HS-27A (cell line): ENCODE measurements at regions not wholly inside any gene's neighbourhood (a gene's known extent, or its start where the extent isn't known, plus 50 kb on each side); places are given as distances from the start of the nearest gene placed in this dataset.

ENCODE experiments used
- DNase-seq: peaks from one replicate; pipeline ENCODE4 v3.0.0-alpha.2; 2012; ENCODE audit warnings: low read depth, missing footprints

DNA sequence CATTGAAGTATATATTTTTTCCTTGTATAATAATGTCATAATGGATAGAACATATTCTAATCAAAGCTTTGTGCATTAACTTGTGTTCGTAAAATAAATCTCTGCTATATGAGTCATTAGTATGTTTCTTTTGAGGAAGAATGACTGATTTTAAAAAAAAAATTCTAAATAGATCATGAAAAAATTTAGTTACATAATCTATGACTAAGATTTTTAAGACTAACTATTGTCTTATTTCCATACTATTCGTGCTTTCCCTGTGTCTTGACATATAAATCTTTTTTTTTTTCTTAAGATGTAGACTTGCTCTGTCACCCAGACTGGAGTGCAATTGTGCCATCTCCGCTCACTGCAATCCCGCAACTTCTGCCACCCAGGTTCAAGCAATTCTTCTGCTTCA is 226.1 kb downstream of the DSEL start:
- no peak for DNase-seq

DNA sequence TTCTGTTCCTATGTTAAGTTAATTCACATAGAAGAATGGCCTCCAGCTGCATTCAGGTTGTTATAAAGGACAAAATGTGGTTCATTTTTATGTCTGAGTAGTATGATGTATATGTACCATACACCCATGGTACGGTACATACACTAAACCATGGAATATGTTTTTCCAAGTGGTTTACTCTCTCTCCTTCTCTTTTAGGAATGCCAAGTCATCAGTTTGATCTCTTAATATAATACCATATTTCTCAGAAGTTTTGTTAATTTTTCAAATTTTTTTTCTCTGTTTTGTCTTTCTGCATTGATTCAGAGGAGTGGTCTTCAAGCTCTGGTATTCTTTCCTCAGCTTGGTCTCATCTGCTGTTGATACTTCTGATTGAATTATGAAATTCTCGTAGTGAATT is 230.9 kb downstream of the DSEL start:
- no peak for DNase-seq

DNA sequence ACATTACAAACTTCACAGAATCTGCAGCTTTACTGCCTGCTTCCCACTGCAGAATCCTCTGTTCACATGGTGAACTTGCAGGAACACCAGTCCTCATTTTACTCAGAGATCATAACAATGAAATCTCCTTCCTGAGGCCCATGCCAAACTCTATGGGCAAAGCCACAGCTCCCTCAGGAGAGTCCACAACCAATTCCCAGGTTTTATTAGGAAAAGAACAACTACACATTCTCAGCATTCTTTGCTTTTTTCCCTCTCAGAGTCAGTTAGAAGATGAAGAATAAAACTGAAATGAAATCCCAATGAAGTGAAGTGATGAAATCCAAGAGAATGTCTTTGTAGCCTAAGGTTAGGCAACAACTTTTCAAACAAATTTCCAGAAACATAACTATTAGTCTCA is 233.7 kb downstream of the DSEL start:
- no peak for DNase-seq

DNA sequence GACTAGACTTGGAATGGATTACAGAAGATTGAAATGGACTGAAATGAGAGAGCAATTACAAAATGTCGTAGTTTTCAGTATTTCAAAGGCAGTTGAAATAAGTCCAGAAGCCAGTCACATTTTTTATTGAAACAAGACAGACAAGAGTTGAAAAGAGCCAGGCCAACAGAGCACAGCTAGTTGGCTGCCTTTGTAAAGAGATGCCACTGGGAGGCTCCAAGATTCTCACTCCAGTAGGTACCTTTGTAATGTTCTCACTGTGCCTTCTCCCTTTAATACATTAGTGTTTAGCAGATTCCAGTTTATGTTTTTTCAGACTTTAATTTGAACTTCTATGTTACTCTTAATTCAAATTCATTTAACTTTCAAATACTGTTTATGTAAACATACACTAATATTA is 234.8 kb downstream of the DSEL start:
- no peak for DNase-seq

DNA sequence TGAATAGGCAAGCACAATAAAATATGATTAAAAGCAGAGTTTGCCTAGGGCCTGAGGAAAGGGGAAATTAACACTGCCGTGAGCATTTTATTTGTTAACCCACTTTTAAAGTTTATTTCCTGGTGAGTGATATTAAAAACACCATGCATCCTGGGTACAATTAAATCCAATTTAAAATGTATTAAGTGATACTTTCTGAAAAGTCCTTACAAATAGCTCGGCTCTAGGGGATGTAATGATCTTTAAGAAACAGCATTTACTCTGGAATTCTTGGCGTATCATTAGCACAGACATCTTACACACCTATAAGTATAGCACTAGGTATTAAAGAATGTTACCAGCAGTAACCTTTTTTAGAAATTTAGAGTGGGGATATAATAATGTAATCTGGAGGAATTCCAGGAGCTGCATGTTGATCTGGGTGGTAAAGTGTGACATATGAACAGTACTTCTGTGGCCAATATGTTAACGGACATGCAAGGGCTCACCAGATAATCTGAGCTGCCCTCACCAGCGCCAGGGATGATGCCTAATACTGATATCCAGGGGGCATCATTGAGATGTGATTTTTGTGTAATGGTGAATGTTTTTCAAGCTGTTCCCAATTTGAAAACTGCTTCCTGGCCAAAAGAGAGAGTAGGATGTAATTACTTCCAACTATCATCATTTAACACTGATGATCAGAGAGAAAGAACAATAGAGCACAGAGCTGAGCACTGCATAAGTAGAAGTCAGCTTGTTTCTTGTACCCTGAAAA is 235.9 kb downstream of the DSEL start:
- DNase-seq, result no peak

DNA sequence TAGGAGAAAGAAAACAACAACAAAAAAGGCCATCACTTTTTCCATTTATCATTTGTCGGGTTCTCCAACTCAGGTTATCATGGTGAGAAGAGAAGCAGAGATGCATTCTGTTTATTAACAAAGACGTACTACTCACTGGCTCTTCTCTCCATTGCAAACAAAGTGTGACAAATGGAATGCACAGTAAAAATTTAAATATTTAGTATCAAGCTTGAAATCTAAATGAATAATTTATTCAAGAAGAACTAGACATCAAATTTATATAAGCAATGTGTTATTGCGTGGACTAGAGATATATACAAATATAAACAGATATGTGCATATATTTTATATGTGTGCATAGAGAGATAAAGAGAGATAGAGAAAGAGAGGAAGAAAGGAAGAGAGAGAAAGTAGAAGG is 236.5 kb downstream of the DSEL start:
- no peak for DNase-seq

DNA sequence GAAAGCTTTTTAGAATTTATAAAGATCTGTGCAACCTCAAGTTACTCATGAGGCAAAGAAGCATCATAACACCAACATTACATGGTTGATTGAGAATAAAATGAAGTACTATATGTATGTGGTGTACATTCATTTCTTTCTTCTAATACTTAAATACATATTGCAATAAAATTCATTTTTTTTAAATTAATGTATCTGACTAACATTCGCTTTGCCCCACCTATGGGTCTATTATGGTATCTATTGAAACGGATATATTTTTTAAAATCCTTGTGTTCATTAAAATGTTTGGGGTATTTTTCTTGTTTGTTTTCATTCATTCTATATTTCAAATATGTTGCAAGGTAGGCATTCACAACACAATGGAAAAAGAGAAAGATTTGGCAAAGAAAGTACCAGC is 237.5 kb downstream of the DSEL start:
- no peak for DNase-seq

DNA sequence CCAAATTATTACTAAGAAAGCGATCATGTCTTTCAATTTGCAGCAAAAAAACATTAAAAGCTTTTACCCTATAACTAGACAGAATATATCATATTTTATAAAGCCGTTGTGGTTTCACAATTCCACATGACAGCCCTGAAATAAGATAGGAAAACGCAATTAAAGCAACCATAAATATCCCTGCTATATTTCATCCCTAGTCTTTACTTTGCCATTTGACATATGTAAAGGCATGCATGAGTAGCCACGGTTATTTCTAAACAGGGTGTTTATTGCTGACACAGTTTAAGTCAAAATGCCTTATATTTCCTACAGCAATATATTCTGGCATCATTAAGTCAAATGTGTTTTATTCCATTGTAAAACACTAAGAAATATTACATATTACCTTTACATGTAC is 239.9 kb downstream of the DSEL start:
- no peak for DNase-seq

DNA sequence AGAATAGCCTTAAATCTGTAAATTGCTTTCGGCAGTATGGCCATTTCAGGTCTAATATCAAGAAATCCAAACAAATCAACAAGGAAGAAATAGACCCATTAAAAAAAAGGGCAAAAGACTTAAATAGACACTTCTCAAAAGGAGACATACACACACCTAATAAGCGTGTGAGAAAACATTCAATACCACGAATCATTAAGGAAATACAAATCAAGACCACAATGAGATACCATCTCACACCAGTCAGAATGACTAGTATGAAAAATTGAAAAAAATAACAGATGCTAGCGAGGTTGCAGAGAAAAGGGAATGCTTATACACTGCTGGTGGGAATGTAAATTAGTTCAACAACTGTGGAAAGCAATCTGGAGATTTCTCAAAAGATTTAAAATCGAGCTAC is 243.2 kb downstream of the DSEL start:
- no peak for DNase-seq

DNA sequence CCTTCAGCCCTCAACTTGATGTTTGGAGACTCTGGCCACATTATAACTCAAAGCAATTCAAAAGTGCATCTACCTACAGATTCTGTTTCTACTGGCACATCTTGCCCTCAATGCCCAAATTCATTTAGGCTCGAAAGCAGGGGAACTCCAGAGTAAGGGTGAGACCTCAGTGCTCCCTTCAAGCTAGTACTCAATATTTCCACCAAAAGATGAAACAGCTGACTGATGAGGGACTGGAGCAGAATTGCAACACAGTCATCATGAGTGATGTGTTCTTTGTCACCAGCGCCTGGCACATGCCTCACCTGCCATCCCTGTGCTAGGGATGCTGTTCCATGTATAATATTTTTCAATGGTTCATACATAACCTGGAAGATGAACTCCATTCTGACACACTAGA is 247.3 kb downstream of the DSEL start:
- DNase-seq, result no peak

DNA sequence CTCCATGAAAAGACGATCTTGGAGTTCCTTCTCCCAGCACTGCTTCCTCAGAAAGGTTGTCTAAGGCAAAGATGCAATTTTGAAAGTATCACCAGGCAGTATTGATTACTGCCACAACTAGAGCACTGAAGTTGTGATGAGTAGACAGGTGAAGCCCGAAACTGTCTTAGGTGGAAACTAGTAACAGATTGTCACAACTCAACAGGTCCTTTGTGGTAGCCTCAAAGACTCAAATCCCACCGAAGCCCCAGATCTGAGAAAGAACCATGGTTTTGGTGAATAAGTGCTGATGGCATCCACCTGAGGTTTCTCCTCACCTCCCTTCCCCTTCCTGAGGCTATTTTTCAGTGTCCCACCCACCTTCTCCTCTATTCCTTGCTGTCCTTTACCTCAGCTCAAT is 248.0 kb downstream of the DSEL start:
- no peak for DNase-seq

DNA sequence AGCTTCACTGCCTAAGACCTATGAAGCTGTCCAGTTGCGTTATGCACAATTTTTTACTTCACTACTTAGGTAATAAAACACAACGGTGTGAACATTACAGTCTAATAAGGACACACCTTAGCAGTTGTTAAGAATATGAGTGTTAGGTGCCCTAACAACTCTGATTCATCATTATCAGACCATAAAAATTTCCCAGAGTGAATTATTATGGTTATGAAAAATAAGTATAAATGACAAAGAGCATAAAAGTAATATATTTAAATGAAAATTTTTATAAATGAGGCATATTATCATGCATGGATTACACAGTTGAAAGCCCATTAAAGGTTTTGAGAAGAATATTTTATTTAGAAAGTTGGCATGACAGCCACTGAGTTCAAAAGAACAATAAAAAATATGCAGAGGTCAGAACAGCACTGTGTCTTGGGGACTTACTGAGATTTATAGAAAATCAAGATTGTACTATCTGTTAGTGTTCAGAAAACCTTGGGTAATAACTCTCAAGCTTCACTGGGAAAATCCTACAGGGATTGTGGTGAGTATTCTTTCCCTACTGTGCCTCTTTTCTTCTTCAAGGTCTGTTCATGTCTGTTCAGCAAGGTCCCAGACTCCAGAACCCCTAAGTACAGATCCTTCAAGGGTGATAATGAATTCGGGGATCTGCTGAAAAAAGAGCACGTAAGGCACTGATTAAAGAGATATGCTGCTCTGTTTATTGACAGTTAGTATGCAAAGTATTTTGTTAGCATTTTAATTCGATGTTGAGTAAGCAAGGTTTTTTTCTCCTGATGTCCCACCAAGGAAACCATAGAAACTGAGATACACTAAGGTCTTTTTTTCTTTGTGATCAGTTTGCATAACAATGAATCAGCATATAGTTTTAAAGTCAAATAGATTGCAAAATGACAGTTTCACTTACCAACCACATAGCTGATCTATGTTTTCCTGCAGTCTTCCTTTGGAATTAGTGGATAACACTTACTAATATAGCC is 250.0 kb downstream of the DSEL start:
- DNase-seq, result no peak

DNA sequence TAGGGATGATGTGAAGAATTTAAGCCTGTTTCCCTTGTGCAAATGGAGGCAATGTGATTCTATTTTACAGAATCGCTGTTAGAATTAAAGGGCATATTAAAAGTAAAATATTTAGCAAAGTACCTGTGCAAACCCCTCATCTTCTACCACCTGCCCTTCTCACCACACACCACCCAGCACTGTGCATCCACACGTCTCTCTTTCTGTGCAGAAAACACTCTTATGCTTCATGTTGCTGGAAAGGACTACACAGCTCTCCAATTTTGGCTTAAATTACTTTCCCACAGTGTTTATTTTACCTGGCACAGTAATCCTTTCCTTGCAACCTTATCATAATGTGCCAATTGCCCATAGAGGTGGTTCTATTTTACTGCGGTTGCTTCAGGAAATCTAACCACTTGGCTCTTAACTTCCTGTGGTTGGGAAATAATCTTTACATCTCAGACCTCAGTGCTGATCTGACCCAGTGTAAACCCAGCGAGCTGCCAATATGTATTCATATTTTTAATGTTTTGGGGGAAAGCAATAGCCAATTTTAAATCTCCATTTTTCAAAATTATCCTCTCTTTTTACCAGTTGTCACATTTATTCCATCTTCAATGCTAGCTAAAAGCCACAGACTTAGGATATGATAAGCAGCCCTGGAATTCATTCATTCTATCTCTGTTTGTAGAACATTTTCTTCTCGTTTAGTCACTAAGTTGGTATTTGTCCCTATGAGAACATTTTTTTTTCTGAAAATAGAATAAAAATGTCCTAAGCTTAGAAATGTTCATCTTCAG is 250.9 kb downstream of the DSEL start:
- peak; percentile 68 for DNase-seq

DNA sequence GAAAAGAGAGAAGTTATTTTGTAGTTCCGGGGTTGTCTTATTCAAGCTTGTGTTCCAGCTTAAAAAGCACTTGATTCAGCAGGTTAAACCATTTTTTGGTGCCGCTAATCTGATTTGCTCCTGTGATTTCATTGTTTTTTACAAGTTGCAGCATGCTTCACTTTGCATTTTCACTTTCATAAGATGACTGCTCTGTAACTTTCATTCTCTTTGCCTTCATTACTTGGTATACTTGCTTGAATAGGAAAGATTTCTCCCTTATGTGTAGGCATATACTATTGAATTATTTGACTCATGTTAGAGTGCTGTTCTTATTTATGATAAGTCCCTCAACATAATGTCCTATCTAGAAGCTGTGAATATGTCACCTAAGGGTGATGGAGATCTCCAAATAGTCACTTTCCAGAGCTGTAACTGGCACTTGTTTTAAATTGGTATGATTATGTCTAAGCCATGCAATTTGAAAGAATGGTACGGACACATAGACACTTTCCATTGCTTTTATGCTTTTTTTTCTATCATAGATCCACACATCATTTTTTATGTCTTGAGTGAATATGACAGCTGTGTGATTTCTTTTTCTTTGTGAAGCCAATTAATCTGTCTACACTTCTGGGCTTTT is 254.5 kb downstream of the DSEL start:
- no peak for DNase-seq

DNA sequence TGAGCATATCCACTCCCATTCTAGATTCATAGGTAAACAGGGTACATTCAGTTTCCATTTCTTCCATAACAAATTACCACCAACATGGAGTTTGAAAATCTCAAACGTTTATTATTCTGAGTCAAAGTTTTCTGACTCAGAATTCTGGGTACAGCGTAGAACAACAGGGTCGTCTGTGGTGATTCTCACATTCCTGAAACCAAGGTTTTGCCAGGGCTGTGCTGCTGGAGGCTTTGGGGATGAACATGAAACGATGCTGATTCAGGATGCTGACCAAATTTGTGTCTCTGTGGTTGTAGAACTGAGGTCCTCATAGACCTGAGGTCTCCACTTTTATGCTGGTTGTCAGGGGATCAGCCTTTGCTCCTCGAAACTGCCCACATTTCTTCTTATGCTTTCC is 255.7 kb downstream of the DSEL start:
- DNase-seq, result no peak

DNA sequence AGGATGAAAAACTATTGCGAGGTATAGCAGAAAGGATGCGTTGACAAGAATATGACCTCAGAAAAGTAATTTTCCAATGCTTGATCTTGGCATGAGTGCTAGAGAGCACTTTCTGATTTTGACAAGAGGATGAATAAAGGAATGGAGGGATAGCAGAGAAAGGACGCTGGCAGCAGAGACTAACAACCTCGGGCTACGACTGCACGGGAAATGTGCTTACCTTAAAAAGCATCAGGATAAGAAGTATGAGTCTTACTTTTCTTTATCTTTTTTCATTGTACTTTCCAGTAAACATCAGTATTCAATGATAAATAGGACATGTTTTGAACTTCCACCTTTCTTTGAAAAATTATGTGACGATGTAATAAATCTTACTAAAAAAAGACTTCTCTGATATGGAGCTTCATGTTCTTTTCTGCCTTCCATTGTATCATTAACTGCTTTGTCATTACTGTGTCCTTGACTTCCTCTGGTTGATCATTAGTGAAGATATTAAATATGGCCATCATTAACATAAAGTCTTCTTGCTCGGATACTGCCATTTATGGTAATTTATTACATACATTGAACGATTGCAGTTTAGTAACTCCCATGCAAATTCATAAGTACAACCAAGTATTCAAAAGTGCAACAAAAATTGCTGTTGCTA is 265.6 kb downstream of the DSEL start:
- no peak for DNase-seq

DNA sequence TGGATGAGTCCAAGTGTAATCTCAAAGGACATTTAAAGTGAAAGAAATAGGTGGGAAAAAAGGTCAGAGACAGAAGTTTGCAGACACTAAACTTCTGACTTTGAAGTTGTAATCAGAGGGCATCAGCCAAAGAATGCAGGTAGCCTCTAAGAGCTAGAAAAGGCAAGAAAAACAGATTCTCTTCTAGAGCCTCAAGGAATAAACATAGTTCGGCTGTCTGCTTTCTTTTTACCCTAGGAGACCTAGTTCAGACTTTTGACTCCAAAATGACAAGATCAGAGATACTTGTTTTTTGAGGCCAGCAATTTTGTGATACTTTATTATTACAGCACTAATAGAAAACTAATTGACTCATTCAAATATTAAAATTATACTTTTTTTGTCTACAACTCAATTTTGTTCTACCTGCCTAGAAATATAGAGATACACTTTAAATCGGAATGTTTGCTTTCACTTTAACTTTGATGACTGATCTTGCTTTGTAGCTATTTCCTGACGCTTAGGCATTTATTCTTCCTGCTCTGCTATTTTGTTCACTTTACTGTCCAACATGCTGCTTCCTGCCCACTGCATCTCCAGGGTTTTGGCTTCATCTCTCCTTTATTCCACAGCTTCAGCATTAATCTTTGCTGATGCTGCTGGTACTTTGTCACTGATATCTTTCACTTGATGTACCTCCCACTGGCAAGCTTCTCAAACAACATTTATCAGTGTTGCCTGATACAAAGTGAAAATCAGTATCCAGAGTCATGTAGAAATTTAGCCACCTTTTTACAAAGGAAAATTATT is 272.5 kb downstream of the DSEL start:
- DNase-seq, result no peak

DNA sequence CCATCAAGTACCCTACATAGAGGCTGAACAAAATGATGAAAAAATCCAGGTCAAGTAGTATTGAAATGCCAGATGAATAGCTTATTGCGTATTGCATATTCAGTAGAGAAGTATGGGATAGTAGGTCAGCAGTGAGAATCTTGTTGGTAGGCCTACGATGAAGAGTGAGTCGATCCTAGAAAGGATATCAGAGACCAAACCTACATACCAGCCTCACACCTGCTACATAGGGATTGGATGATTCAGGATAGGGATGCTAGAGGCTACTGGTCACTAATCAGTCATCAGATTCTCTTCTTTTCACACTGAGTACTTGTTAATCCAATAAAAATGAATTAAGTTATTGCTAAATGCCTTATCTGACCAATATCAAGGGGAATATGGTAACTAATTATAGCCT is 274.5 kb downstream of the DSEL start:
- DNase-seq, result no peak

DNA sequence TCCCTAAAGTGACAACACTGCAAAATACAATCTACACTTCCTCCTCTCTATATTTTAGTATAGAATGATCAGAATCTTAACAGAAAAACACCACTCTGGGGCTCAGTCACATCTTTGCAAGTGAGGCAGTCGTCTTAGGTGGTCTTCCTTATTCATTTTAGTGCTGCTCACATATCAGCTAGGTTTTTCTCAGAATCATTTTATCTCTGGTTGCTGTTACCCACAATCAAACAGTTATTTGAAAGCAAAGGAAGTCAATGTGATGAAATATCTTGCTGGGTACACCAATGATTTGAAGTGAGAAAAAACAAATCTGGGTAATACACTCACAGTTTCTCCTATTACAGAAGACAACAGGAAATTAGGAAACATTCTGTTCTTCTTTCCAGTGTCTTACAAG is 275.2 kb downstream of the DSEL start:
- DNase-seq, result no peak

DNA sequence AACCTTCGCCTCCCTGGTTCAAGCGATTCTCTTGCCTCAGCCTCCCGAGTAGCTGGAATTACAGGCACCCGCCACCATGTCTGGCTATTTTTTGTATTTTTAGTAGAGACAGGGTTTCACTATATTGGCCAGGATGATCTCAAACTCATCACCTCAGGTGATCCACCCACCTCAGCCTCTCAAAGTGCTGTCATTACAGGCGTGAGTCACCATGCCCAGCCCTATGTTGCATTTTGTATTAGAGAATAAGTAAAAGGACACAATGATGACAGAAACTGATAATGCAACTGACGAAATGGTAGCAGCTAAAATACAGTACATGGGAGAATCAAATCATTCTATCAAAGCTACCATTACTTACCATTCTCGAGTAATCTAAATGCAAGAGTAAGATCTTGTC is 276.7 kb downstream of the DSEL start:
- DNase-seq, result no peak

DNA sequence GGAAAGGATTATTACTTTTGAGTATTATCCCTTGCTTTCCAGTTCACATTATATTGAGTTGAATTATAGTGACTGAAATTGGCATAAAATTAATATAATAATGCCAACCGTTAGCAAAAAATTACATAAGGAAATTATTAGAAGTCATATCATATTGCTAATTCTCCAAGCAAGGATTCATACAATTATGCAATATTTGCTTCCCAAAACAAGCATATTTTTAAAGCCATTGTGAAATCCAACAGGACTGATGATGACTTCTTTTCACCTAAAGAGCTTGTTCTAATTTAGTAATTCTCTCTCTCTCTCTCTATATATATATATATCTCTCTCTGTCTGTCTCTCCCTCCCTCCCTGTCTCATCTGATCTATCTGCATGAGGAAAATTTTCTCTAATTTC is 283.5 kb downstream of the DSEL start:
- DNase-seq, result no peak
